ENCODE measurements at regions not wholly inside any gene's neighbourhood (a gene's known extent, or its start where the extent isn't known, plus 50 kb on each side); places are given as distances from the start of the nearest gene placed in this dataset.

GRCh38 chr1:74847715-74848114 lies 114.8 kb downstream of the TYW3 start:
- TF ChIP-seq GATA3 (IDR thresholded peaks at IDR 0.05; ENCODE audit: low read depth, low read length) (no peak), GATA2 (IDR thresholded peaks at IDR 0.05; ENCODE audit: low read depth, low read length) (no peak)

Measured in SH-SY5Y (cell line).